GM12878 (cell line): ENCODE measurements at regions not wholly inside any gene's neighbourhood (a gene's known extent, or its start where the extent isn't known, plus 50 kb on each side); places are given as distances from the start of the nearest gene placed in this dataset.

Source experiments
- ATAC-seq: fragments of 200-7000 bp; cut with Tn5 transposase; 3 replicates; pipeline ENCODE4 v1.9.1; 2020; ENCODE audit warnings: mild to moderate bottlenecking, moderate library complexity
- BruUV-seq: library from RNA; stranded (reverse); fragments of 400-500 nt; replicated peaks from 2 replicates; lab custom pipeline; 2021; lab: Mats Ljungman, UMichigan
- CTCF ChIA-PET: fragments of 300-600 bp; sonication (Branson Sonifier 250); formaldehyde crosslinking; extraction: SDS; loops from one replicate; lab custom pipeline; 2021; ENCODE audit warnings: inconsistent platforms; lab: Yijun Ruan, JAX
- POLR2A ChIA-PET: fragments of 350-600 bp; formaldehyde crosslinking; extraction: SDS; loops from one replicate; lab custom pipeline; 2021; ENCODE audit warnings: inconsistent platforms; lab: Charles Lee
- RAD21 ChIA-PET: fragments of 300-600 bp; sonication (Branson Sonifier 250); formaldehyde crosslinking; loops from one replicate; lab custom pipeline; 2023; ENCODE audit warnings: antibody characterized with exemption; ENCODE audit not compliant: unreplicated experiment; lab: Charles Lee
- SMC1A ChIA-PET: fragments of 300-600 bp; sonication (Branson Sonifier 250); formaldehyde crosslinking; loops from one replicate; lab custom pipeline; 2023; ENCODE audit not compliant: unreplicated experiment, uncharacterized antibody; lab: Charles Lee
- DNase-seq: peaks from one replicate; pipeline ENCODE4 v3.0.0-alpha.2; 2011; ENCODE audit warnings: low read depth, low spot score
- FAIRE-seq: peaks from 3 replicates; lab custom pipeline; 2011; peaks lifted over from hg19 to GRCh38; lab: Jason Lieb, UNC
- H2AFZ ChIP-seq: 2 replicates; pipeline ENCODE4 v1.6.0; 2011; ENCODE audit warnings: low read depth, low read length, control low read depth; ENCODE audit not compliant: control insufficient read depth
- H3K27ac ChIP-seq: 2 replicates; pipeline ENCODE4 v1.5.1; 2011; ENCODE audit warnings: control low read depth; ENCODE audit not compliant: control insufficient read depth, insufficient read depth
- H3K27me3 ChIP-seq, 2 experiments: replicated peaks in 1 of 2; 2 replicates each; pipeline versions ENCODE4 v1.6.0 to v1.6.1; 2011; ENCODE audit warnings: low read length in 1 of 2; ENCODE audit not compliant: control insufficient read depth in 2 of 2, insufficient read depth in 2 of 2
- H3K36me3 ChIP-seq, 2 experiments: 2 replicates each; pipeline ENCODE4 v1.5.1; 2011; ENCODE audit warnings: low read length in 1 of 2; ENCODE audit not compliant: control insufficient read depth in 2 of 2, insufficient read depth in 2 of 2
- H3K4me1 ChIP-seq: 2 replicates; pipeline ENCODE4 v1.6.1; 2011; ENCODE audit warnings: mild to moderate bottlenecking, low read length, moderate library complexity, mixed read lengths; ENCODE audit not compliant: control insufficient read depth, insufficient read depth
- H3K4me2 ChIP-seq: 2 replicates; pipeline ENCODE4 v1.6.0; 2011; ENCODE audit warnings: control low read depth; ENCODE audit not compliant: control insufficient read depth, insufficient read depth
- H3K4me3 ChIP-seq: fragments of 200-600 bp; sonication (generic); 2 replicates; pipeline ENCODE4 v1.5.1; 2016
- H3K79me2 ChIP-seq: 2 replicates; pipeline ENCODE4 v1.6.0; 2011; ENCODE audit warnings: low read length; ENCODE audit not compliant: control insufficient read depth, insufficient read depth
- H3K9ac ChIP-seq: 2 replicates; pipeline ENCODE4 v1.8.0; 2011; ENCODE audit warnings: low read length, control low read depth, mixed read lengths; ENCODE audit not compliant: control insufficient read depth, insufficient read depth
- H3K9me3 ChIP-seq: replicated peaks from 3 replicates; pipeline ENCODE4 v1.5.1; 2011; ENCODE audit warnings: mild to moderate bottlenecking, low read length; ENCODE audit not compliant: control insufficient read depth, insufficient read depth
- H4K20me1 ChIP-seq: 2 replicates; pipeline ENCODE4 v1.6.0; 2011; ENCODE audit not compliant: control insufficient read depth, insufficient read depth
- CBX5 ChIP-seq: sonication (generic); IDR thresholded peaks from 2 replicates; pipeline ENCODE4 v1.6.1; 2016; ENCODE audit warnings: low read depth, moderate library complexity, mild to moderate bottlenecking, inconsistent platforms
- ESRRA ChIP-seq: IDR thresholded peaks from 2 replicates; pipeline ENCODE4 v1.6.1; 2012; ENCODE audit warnings: mild to moderate bottlenecking, low read length, improper control_type of control experiment
- RELA ChIP-seq: fragments of 450-650 bp; IDR thresholded peaks from 2 replicates; pipeline ENCODE4 v1.8.0; 2014; ENCODE audit warnings: borderline replicate concordance; ENCODE audit not compliant: partially characterized antibody
- STAT3 ChIP-seq: IDR thresholded peaks from 2 replicates; pipeline ENCODE4 v1.6.1; 2011; ENCODE audit warnings: low read depth, low read length, improper control_type of control experiment
- WGBS: methylation state at CpG from one replicate; pipeline ENCODE4 v1.1.6; 2016; ENCODE audit warnings: low lambda C conversion rate; ENCODE audit not compliant: insufficient replicate concordance, insufficient coverage; ENCODE audit errors: missing lambda C conversion rate; 5-methylcytosine and 5-hydroxymethylcytosine counted together
- in situ Hi-C: fragments of 300-500 bp; cut with MboI; formaldehyde crosslinking; loops from 9 replicates; pipeline ENCODE4 v1.14.3; 2018; ENCODE audit warnings: mixed read lengths
- intact Hi-C: fragments of 100-400 bp; cut with micrococcal nuclease; formaldehyde crosslinking; loops from one replicate; pipeline ENCODE4 v1.14.2; 2022; ENCODE audit not compliant: unreplicated experiment

DNA sequence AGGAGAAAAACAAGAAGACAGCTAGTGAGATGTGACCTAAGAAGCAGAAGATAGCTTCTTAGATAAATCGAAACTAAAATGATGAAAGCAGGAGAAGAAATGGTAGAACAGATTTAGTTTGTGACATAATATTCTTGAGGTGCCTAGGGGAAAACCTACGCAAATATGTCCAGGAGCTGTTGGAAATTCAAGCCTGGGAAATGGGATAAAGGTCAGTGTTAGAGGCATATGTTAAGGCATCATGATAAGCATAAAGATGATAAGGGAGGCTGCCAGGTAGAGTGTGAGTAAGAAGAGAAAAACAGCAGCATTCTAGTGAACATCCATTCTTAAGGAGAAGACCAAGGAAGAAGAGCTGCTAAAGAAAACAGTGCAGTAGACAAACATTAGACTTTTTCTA is 109.6 kb upstream of the LGR5 start:
- TF ChIP-seq STAT3: no peak
- in situ Hi-C loops: no loop called here
- Histone ChIP-seq H2AFZ (no peak overlapping the region), H3K79me2 (no peaks in the 10 kb centered on the region), H3K36me3 (no peaks in the 10 kb centered on the region), H3K9me3 (no peaks in the 10 kb centered on the region), H3K4me3 (no peak overlapping the region), H4K20me1 (no peaks in the 10 kb centered on the region), H3K27me3 (no peaks in the 10 kb centered on the region), H3K9ac (no peak overlapping the region), H3K4me1 (no peaks in the 10 kb centered on the region), H3K4me2 (no peak overlapping the region), H3K27ac (no peak overlapping the region)
- ChIA-PET RAD21 (no interaction called here), POLR2A (no interaction called here), CTCF (interaction anchor here (0.7 kb wide), 1 partner anchor 396 kb away, joined by 3 read pairs; no protein-coding TSS in a partner anchor), SMC1A (no interaction called here)
- WGBS: 21% methylated on average over 2 of the region's 2 CpGs
- ATAC-seq (no peak), FAIRE-seq (no peak), DNase-seq (no peak)
- intact Hi-C loops: no loop called here
- BruUV-seq: no TSS peak

DNA sequence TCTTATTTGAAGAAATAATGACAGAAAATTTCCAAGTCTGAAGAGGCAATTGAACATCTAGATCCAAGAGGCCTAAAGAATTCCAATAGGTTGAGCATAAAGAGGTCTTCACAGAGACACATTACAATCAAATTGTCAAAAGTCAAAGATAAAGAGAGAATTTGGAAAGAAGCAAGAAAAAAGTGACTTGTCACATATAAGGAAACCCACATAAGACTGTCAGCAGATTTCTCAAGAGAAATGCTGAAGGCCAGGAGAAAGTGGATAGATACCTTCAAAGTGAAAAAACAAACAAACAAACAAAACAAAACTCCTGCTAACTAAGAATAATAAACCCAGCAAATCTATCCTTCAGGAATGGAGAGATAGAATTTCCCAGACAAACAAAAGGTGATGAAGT is 118.1 kb upstream of the LGR5 start:
- no peaks in the 10 kb centered on the region for H3K4me1 ChIP-seq
- intact Hi-C loops: no loop called here

More for the DNA sequence above, 118.1 kb upstream of the LGR5 start:
- Histone ChIP-seq H3K27ac (no peak overlapping the region), H3K79me2 (no peaks in the 10 kb centered on the region), H3K27me3 (no peaks in the 10 kb centered on the region), H3K9me3 (no peaks in the 10 kb centered on the region; the same call in 2 of the 3 replicates), H4K20me1 (no peaks in the 10 kb centered on the region), H2AFZ (no peak overlapping the region), H3K4me3 (no peak overlapping the region), H3K4me2 (no peak overlapping the region), H3K9ac (no peak overlapping the region), H3K36me3 (no peaks in the 10 kb centered on the region)
- DNase-seq (no peak), ATAC-seq (no peak), FAIRE-seq (no peak)
- TF ChIP-seq CBX5 (0 out of 2 replicates have a peak, but pooled peaks have one; percentile 40), RELA (no peak), ESRRA (no peak)
- in situ Hi-C loops: no loop called here
- ChIA-PET POLR2A (no interaction called here), SMC1A (no interaction called here), RAD21 (no interaction called here), CTCF (no interaction called here)
- no TSS peak for BruUV-seq
